AG10803 (cell line): ENCODE measurements at regions not wholly inside any gene's neighbourhood (a gene's known extent, or its start where the extent isn't known, plus 50 kb on each side); places are given as distances from the start of the nearest gene placed in this dataset.

Source experiments
- DNase-seq: peaks from one replicate; pipeline ENCODE4 v3.0.0; 2010; ENCODE audit warnings: low read depth
- H3K4me3 ChIP-seq: 2 replicates; pipeline ENCODE4 v1.5.1; 2011; ENCODE audit warnings: mild to moderate bottlenecking, low read length, control low read depth
- TF ChIP-seq, protein P1 (sequence below): conservative IDR thresholded peaks from 2 replicates; pipeline ENCODE4 v1.5.1; 2011; ENCODE audit warnings: mild to moderate bottlenecking, low read length, control low read depth, inconsistent platforms

DNA sequence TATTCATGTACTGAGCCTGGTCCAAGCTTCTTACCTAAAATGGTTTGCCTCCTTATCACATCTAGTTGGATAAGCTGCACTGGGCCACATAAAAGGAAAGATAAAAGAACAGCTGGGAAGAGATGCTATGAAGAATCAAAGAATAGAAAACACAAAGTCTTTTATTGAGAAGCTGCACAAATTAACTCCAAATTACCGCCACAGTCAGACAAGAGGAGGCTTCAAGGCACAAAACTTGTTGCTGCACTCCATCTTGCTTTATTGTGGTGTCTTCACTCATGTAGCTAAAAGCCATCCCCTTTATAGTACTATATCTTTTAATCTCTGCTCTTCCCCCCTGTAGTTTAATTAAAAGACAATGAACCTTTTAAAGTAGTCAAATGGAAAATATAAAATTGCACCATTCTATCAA is 330.6 kb upstream of the PMFBP1 start:
- TF ChIP-seq, protein P1, sequence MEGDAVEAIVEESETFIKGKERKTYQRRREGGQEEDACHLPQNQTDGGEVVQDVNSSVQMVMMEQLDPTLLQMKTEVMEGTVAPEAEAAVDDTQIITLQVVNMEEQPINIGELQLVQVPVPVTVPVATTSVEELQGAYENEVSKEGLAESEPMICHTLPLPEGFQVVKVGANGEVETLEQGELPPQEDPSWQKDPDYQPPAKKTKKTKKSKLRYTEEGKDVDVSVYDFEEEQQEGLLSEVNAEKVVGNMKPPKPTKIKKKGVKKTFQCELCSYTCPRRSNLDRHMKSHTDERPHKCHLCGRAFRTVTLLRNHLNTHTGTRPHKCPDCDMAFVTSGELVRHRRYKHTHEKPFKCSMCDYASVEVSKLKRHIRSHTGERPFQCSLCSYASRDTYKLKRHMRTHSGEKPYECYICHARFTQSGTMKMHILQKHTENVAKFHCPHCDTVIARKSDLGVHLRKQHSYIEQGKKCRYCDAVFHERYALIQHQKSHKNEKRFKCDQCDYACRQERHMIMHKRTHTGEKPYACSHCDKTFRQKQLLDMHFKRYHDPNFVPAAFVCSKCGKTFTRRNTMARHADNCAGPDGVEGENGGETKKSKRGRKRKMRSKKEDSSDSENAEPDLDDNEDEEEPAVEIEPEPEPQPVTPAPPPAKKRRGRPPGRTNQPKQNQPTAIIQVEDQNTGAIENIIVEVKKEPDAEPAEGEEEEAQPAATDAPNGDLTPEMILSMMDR, result no peak
- H3K4me3 ChIP-seq, result no peak overlapping the region
- no peak for DNase-seq

DNA sequence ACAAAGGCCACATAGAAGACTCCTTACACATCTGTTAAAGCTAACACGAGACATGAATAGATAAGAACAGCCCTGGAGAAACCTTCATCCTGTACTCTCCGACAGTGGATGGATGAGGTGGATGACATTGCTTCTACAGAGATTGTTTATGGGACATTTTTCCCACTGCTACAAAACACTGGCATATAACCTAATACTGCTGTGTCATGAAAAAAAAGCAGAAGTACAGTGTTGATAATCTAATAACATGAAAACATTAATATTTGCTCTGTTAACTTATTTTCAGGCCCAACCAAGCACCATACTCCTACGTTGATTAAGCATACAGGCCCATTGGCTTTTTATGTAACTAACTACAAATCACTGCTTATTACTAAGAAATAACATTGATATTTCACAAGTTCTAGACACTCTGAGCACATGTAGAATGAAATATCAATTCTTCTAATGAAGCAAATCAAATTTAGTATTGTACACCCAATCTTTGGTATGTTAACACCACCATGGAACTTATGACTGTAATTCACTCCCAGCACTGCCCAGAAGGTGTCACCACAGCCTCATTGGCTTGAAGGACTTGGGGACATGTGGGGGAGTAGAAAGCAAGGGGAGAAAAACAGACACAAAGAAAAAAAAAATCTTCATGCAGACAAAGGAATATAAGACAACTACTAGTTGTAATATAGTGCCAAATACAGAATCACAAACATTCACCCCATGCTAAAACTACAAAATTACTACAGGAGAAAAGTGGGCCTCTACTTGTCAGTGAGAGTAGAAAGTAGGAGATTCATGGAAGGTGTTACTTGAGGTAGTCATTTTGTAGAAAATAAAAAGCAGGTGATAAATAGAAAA is 330.0 kb upstream of the PMFBP1 start:
- H3K4me3 ChIP-seq, result no peak overlapping the region
- TF ChIP-seq, protein P1, result peak; percentile 99
- DNase-seq, result peak; percentile 78

DNA sequence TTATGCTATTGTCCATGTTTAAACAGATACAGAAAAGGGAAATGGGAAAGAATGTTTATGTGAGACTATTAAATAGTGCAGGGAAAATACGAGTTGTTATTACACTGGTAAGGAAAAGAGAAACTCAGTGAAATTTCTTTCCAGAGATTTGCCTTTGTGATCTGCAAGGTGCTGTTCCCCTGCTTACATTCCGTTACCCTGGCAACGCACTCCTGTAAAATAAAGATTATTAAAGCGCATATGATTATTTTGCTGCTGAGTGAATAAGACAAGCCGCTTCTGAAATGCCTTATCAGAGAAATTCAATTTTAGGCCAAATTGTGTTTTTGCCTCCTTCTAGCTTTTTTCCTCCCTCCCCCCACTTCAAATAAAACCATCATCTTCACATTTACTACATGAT is 328.6 kb upstream of the PMFBP1 start:
- H3K4me3 ChIP-seq, result no peak overlapping the region
- no peak for DNase-seq
- TF ChIP-seq, protein P1, result no peak

DNA sequence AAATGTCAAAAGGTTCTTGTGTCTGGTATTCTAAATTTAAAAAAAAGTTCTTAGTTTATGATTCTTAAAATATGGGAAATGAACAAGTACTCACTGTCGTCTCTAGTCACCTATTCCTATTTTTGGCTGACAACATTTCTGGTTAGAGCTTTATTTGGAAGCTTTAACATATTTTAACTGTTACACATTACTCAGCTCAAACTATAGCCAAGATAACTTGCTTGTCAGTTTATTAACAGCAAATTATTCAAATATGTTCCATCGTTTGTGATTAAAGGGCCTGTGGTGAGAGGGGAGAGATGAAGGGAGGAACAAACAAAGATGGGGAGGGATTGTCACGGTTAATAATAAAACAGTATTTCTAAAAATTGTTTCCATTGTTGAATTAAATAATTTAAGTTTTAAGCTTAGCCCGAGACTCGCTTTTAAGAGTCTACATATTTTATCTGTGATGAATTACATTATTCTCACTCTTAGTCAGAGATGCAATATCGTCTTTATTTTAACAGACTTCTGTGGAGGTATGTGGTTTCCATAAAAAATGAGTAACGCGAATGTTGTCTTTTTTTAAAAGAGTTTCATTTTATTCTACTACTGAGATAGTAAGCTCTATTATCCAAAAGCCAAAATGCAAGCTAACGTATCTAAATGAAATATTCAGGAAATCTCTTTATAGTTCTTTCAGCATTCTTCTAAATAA is 321.9 kb upstream of the PMFBP1 start:
- DNase-seq, result peak; percentile 63
- peak overlapping the region; percentile 11 for H3K4me3 ChIP-seq
- TF ChIP-seq, protein P1, result no peak

DNA sequence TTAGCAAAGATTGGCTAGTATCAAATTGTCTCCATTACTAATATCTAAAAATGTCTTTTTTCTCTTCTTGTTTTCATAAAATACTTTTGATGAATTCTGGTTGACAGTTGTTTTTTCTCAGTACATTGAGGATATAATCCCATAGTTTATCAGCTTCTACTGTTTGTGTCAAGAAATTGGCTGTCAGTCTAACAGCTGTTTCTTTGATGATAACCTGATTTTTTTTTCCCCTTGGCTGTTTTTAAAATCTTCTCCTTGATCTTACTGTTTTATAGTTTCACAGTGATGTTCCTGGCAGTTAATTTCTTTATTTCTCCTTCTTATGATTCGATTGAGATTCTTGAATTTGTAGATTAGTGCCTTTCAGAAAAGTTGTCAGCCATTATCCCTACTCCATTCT is 315.3 kb upstream of the PMFBP1 start:
- TF ChIP-seq, protein P1, result no peak
- no peak overlapping the region for H3K4me3 ChIP-seq
- DNase-seq, result no peak

DNA sequence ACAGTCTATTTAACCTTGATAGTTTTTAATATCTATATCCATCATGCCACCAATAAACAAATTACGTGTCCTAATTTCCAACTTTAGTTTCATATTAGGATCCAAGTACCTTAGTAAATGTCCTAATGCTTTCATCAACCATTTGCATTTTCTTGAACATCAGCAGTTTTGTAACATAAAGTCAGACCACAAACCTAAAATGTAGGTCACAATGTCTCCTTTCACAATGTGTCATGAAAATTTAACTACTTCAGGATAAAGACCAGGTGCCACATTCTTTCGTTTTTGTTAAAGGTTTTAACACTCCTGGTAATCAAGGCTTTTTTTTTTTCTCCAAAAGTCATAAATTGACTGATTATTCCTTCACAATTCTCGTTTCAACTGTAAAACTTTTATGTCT is 310.7 kb upstream of the PMFBP1 start:
- no peak overlapping the region for H3K4me3 ChIP-seq
- TF ChIP-seq, protein P1, result no peak
- no peak for DNase-seq

DNA sequence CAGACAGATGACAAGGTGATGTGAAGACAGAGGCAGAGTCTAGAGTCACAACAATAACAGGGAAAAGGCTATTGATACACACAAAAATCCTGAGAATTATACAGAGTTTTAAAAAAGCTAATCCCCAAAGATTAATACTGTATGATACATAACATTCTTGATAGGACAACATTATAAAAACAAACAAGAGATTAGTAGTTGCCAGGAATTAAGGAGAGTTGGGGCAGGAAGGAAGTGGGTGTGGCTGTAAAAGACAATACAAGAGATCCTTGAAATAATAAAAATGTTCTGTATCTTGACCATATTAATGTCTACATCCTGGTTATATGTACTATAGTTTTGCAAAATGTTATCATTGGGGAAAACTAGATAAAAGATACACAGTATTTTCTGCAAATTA is 309.5 kb upstream of the PMFBP1 start:
- TF ChIP-seq, protein P1, result no peak
- no peak overlapping the region for H3K4me3 ChIP-seq

More for the DNA sequence above, 309.5 kb upstream of the PMFBP1 start:
- peak; percentile 7 for DNase-seq
